ENCODE measurements at regions not wholly inside any gene's neighbourhood (a gene's known extent, or its start where the extent isn't known, plus 50 kb on each side); places are given as distances from the start of the nearest gene placed in this dataset.

- Histone ChIP-seq H3K4me3 (no peak overlapping the region), H3K79me2 (ENCODE audit: low read depth) (no peaks in the 10 kb centered on the region), H4K20me1 (ENCODE audit: insufficient read depth) (no peaks in the 10 kb centered on the region), H3K9me2 (ENCODE audit: insufficient read depth) (no peaks in the 10 kb centered on the region), H3K4me2 (no peak overlapping the region), H3K27ac (no peak overlapping the region), H3K4me1 (replicated peaks; ENCODE audit: insufficient read depth) (no peaks in the 10 kb centered on the region), H3F3A (ENCODE audit: insufficient read depth, low read depth) (no peaks in the 10 kb centered on the region), H3K36me3 (ENCODE audit: low read depth) (no peaks in the 10 kb centered on the region), H2AFZ (no peak overlapping the region), H3K27me3 (ENCODE audit: insufficient read depth, low read depth) (no peaks in the 10 kb centered on the region), H3K9me3 (ENCODE audit: insufficient read depth, low read depth) (no peaks in the 10 kb centered on the region)
- ChIA-PET POLR2A (ENCODE audit: unreplicated experiment) (no interaction called here), CTCF (no interaction called here)
- no TSS peak for BruUV-seq (replicated peaks)
- intact Hi-C loops (cut with micrococcal nuclease; ENCODE audit: unreplicated experiment) = no loop called here
- TF ChIP-seq EZH2 (IDR thresholded peaks at IDR 0.05; ENCODE audit: low read depth) = no peak
- no peak for TF ChIP-seq CTCF (conservative IDR thresholded peaks at IDR 0.05)
- no peak for DNase-seq
Observed at GRCh38 chr4:135244056-135244455, 1042.5 kb upstream of the PABPC4L start.

GRCh38 chr4:135240796-135241195 is 1039.2 kb upstream of the PABPC4L start:
- Histone ChIP-seq H3K9me2 (ENCODE audit: insufficient read depth) (no peaks in the 10 kb centered on the region), H3K36me3 (ENCODE audit: low read depth) (no peaks in the 10 kb centered on the region), H3K9me3 (ENCODE audit: insufficient read depth, low read depth) (no peaks in the 10 kb centered on the region), H2AFZ (no peak overlapping the region), H3F3A (ENCODE audit: insufficient read depth, low read depth) (no peaks in the 10 kb centered on the region), H3K4me2 (no peak overlapping the region), H3K27me3 (ENCODE audit: insufficient read depth, low read depth) (no peaks in the 10 kb centered on the region), H3K4me1 (replicated peaks; ENCODE audit: insufficient read depth) (no peaks in the 10 kb centered on the region), H3K27ac (no peak overlapping the region), H4K20me1 (ENCODE audit: insufficient read depth) (no peaks in the 10 kb centered on the region), H3K4me3 (no peak overlapping the region), H3K79me2 (ENCODE audit: low read depth) (no peaks in the 10 kb centered on the region)
- CTCF ChIA-PET = no interaction called here
- POLR2A ChIA-PET (ENCODE audit: unreplicated experiment) = no interaction called here
- no peak for DNase-seq
- TF ChIP-seq EZH2 (IDR thresholded peaks at IDR 0.05; ENCODE audit: low read depth) (no peak), CTCF (conservative IDR thresholded peaks at IDR 0.05) (no peak)
- no TSS peak for BruUV-seq (replicated peaks)
- intact Hi-C loops (cut with micrococcal nuclease; ENCODE audit: unreplicated experiment) = no loop called here

- no TSS peak for BruUV-seq (replicated peaks)
- ChIA-PET CTCF (no interaction called here), POLR2A (ENCODE audit: unreplicated experiment) (no interaction called here)
- Histone ChIP-seq H4K20me1 (ENCODE audit: insufficient read depth) (no peaks in the 10 kb centered on the region), H3K27me3 (ENCODE audit: insufficient read depth, low read depth) (no peaks in the 10 kb centered on the region), H3K4me2 (no peak overlapping the region), H3K4me1 (replicated peaks; ENCODE audit: insufficient read depth) (no peaks in the 10 kb centered on the region), H3K9me3 (ENCODE audit: insufficient read depth, low read depth) (no peaks in the 10 kb centered on the region), H3K36me3 (ENCODE audit: low read depth) (no peaks in the 10 kb centered on the region), H3K4me3 (no peak overlapping the region), H3K79me2 (ENCODE audit: low read depth) (no peaks in the 10 kb centered on the region), H3K9me2 (ENCODE audit: insufficient read depth) (no peaks in the 10 kb centered on the region), H2AFZ (no peak overlapping the region), H3F3A (ENCODE audit: insufficient read depth, low read depth) (no peaks in the 10 kb centered on the region), H3K27ac (no peak overlapping the region)
- DNase-seq = no peak
- TF ChIP-seq CTCF (conservative IDR thresholded peaks at IDR 0.05) (no peak), EZH2 (IDR thresholded peaks at IDR 0.05; ENCODE audit: low read depth) (no peak)
- intact Hi-C loops (cut with micrococcal nuclease; ENCODE audit: unreplicated experiment) = no loop called here
Observed at GRCh38 chr4:135239964-135240363, 1038.4 kb upstream of the PABPC4L start.
